ENCODE measurements at regions not wholly inside any gene's neighbourhood (a gene's known extent, or its start where the extent isn't known, plus 50 kb on each side); places are given as distances from the start of the nearest gene placed in this dataset.

DNA sequence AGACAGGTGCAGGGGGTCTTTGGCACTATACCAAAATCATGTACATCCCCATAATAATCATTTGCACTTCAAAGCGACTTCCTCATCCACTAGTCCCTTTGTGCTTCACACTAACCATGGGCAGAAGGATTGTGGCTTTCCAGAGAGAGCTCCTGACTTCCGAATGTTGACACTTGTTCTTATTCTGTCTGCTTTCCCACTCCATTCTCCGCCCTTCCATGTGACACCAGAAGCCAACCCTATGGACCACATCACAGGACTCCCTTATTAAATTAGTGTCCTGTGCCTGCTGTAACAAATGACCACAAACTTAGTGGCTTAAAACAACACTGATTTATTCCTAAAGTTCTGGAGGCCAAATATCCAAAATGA, 91.6 kb downstream of the CMC2 start:
- CTCF ChIA-PET: no interaction called here
- RAD21 ChIA-PET (ENCODE audit: low non-redundant PET in 1 of 2, low total read pairs in 2 of 2, uncharacterized antibody in 2 of 2, unreplicated experiment in 2 of 2): no interaction called here
- Histone ChIP-seq H3K4me1 (ENCODE audit: control insufficient read depth in 1 of 2, insufficient read depth in 2 of 2, low read length in 2 of 2) (no peaks in the 10 kb centered on the region), H2AFZ (ENCODE audit: low read depth, low read length, poor library complexity, severe bottlenecking) (no peak overlapping the region), H3K36me3 (ENCODE audit: control insufficient read depth in 1 of 2, insufficient read depth in 2 of 2, low read length in 2 of 2) (no peaks in the 10 kb centered on the region), H4K20me1 (ENCODE audit: insufficient read depth) (no peaks in the 10 kb centered on the region), H3K9me3 (ENCODE audit: control insufficient read depth in 1 of 2, insufficient read depth in 1 of 2, low read depth in 1 of 2, low read length in 2 of 2) (peaks cover 0 to 4% of the 10 kb centered on the region in 2 experiments; a peak in 1 of 4 replicates), H3K4me3 (replicated peaks in 1 of 2; ENCODE audit: low read depth in 1 of 2, low read length in 2 of 2) (no peak overlapping the region), H3K9ac (ENCODE audit: low read length) (no peak overlapping the region), H3K9me2 (ENCODE audit: insufficient read depth) (no peaks in the 10 kb centered on the region), H3K79me2 (ENCODE audit: insufficient read depth, low read length) (no peaks in the 10 kb centered on the region), H3K4me2 (ENCODE audit: low read length) (no peak overlapping the region), H3K27ac (ENCODE audit: low read depth, low read length) (no peak overlapping the region), H3K27me3 (ENCODE audit: insufficient read depth, low read length) (peaks cover 10% of the 10 kb centered on the region)
- TF ChIP-seq MAX (IDR thresholded peaks at IDR 0.05): no peak
- TF ChIP-seq CBX3 (IDR thresholded peaks at IDR 0.05; ENCODE audit: low read depth): no peak
- TF ChIP-seq POLR2AphosphoS5 (IDR thresholded peaks at IDR 0.05; ENCODE audit: low read depth, low read length): no peak
- TF ChIP-seq EZH2 (IDR thresholded peaks at IDR 0.05): no peak
- TF ChIP-seq JUND (IDR thresholded peaks at IDR 0.05): no peak
- TF ChIP-seq ZFX (IDR thresholded peaks at IDR 0.05): no peak
- TF ChIP-seq, protein P1, sequence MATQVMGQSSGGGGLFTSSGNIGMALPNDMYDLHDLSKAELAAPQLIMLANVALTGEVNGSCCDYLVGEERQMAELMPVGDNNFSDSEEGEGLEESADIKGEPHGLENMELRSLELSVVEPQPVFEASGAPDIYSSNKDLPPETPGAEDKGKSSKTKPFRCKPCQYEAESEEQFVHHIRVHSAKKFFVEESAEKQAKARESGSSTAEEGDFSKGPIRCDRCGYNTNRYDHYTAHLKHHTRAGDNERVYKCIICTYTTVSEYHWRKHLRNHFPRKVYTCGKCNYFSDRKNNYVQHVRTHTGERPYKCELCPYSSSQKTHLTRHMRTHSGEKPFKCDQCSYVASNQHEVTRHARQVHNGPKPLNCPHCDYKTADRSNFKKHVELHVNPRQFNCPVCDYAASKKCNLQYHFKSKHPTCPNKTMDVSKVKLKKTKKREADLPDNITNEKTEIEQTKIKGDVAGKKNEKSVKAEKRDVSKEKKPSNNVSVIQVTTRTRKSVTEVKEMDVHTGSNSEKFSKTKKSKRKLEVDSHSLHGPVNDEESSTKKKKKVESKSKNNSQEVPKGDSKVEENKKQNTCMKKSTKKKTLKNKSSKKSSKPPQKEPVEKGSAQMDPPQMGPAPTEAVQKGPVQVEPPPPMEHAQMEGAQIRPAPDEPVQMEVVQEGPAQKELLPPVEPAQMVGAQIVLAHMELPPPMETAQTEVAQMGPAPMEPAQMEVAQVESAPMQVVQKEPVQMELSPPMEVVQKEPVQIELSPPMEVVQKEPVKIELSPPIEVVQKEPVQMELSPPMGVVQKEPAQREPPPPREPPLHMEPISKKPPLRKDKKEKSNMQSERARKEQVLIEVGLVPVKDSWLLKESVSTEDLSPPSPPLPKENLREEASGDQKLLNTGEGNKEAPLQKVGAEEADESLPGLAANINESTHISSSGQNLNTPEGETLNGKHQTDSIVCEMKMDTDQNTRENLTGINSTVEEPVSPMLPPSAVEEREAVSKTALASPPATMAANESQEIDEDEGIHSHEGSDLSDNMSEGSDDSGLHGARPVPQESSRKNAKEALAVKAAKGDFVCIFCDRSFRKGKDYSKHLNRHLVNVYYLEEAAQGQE (IDR thresholded peaks at IDR 0.05; ENCODE audit: low read depth): no peak
- no peak for TF ChIP-seq ELF1 (IDR thresholded peaks at IDR 0.05; ENCODE audit: borderline replicate concordance, low read depth)
- TF ChIP-seq EGR1 (IDR thresholded peaks at IDR 0.05; ENCODE audit: low read depth): no peak
- TF ChIP-seq, protein P2, sequence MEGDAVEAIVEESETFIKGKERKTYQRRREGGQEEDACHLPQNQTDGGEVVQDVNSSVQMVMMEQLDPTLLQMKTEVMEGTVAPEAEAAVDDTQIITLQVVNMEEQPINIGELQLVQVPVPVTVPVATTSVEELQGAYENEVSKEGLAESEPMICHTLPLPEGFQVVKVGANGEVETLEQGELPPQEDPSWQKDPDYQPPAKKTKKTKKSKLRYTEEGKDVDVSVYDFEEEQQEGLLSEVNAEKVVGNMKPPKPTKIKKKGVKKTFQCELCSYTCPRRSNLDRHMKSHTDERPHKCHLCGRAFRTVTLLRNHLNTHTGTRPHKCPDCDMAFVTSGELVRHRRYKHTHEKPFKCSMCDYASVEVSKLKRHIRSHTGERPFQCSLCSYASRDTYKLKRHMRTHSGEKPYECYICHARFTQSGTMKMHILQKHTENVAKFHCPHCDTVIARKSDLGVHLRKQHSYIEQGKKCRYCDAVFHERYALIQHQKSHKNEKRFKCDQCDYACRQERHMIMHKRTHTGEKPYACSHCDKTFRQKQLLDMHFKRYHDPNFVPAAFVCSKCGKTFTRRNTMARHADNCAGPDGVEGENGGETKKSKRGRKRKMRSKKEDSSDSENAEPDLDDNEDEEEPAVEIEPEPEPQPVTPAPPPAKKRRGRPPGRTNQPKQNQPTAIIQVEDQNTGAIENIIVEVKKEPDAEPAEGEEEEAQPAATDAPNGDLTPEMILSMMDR (IDR thresholded peaks at IDR 0.05 in 2 of 3, conservative IDR thresholded peaks at IDR 0.05 in 1 of 3; ENCODE audit: borderline replicate concordance in 1 of 3, insufficient read depth in 1 of 3, low read depth in 2 of 3, low read length in 2 of 3): no peak
- no peak for TF ChIP-seq RAD21 (IDR thresholded peaks at IDR 0.05; ENCODE audit: low read depth)
- TF ChIP-seq ZNF274 (IDR thresholded peaks at IDR 0.05; ENCODE audit: low read depth, low read length): no peak
- TF ChIP-seq CEBPB (IDR thresholded peaks at IDR 0.05; ENCODE audit: low read depth): no peak
- TF ChIP-seq ZBTB33 (IDR thresholded peaks at IDR 0.05; ENCODE audit: extremely low read depth, insufficient replicate concordance, low read length): no peak
- TF ChIP-seq YY1 (IDR thresholded peaks at IDR 0.05; ENCODE audit: extremely low read depth, insufficient replicate concordance, low read depth, low read length): no peak
- TF ChIP-seq SRF (IDR thresholded peaks at IDR 0.05; ENCODE audit: low read depth): no peak
- no peak for TF ChIP-seq TCF7L2 (IDR thresholded peaks at IDR 0.05; ENCODE audit: borderline replicate concordance, extremely low read depth, insufficient read depth, insufficient read length)
- BruUV-seq (replicated peaks): no TSS peak
- POLR2A ChIA-PET: no interaction called here
- ATAC-seq: no peak
- intact Hi-C loops (cut with micrococcal nuclease): no loop called here
- DNase-seq (ENCODE audit: low read depth, low spot score): no peak

Measured in HCT116 (cell line).